ENCODE measurements at regions not wholly inside any gene's neighbourhood (a gene's known extent, or its start where the extent isn't known, plus 50 kb on each side); places are given as distances from the start of the nearest gene placed in this dataset.
"Not testable (repeated sequence)": the region's sequence is repeated elsewhere in the genome, so short reads cannot be mapped to it uniquely, and the experiment has no call there.

GRCh38 chr1:157230500-157230899, 92.3 kb upstream of the ETV3 start:
- no peak for DNase-seq (ENCODE audit: low read depth, low spot score)

GRCh38 chr1:157227700-157228099, 89.5 kb upstream of the ETV3 start:
- DNase-seq (ENCODE audit: low read depth, low spot score), result no peak

- DNase-seq (ENCODE audit: low read depth, low spot score), result no peak
Observed at GRCh38 chr1:157226739-157227138, 88.5 kb upstream of the ETV3 start.

GRCh38 chr1:157219600-157219999, 81.4 kb upstream of the ETV3 start:
- DNase-seq (ENCODE audit: low read depth, low spot score), result no peak

- no peak for DNase-seq (ENCODE audit: low read depth, low spot score)
Observed at GRCh38 chr1:157219182-157219581, 81.0 kb upstream of the ETV3 start.

GRCh38 chr1:157218671-157219070, 80.5 kb upstream of the ETV3 start:
- no peak for DNase-seq (ENCODE audit: low read depth, low spot score)

- DNase-seq (ENCODE audit: low read depth, low spot score), result no peak
Observed at GRCh38 chr1:157217486-157217885, 79.3 kb upstream of the ETV3 start.

- no peak for DNase-seq (ENCODE audit: low read depth, low spot score)
Observed at GRCh38 chr1:157213836-157214235, 75.6 kb upstream of the ETV3 start.

GRCh38 chr1:157209514-157209913, 71.3 kb upstream of the ETV3 start:
- DNase-seq (ENCODE audit: low read depth, low spot score), result no peak

GRCh38 chr1:157205982-157206381, 67.8 kb upstream of the ETV3 start:
- DNase-seq (ENCODE audit: low read depth, low spot score), result not testable (repeated sequence)

- no peak for DNase-seq (ENCODE audit: low read depth, low spot score)
Observed at GRCh38 chr1:157203166-157203565, 65.0 kb upstream of the ETV3 start.

- no peak for DNase-seq (ENCODE audit: low read depth, low spot score)
Observed at GRCh38 chr1:157202331-157202730, 64.1 kb upstream of the ETV3 start.

- DNase-seq (ENCODE audit: low read depth, low spot score), result no peak
Observed at GRCh38 chr1:157201767-157202166, 63.6 kb upstream of the ETV3 start.

GRCh38 chr1:157200451-157200850, 62.3 kb upstream of the ETV3 start:
- no peak for DNase-seq (ENCODE audit: low read depth, low spot score)

- DNase-seq (ENCODE audit: low read depth, low spot score), result no peak
Observed at GRCh38 chr1:157199421-157199755, 61.2 kb upstream of the ETV3 start.

- no peak for DNase-seq (ENCODE audit: low read depth, low spot score)
Observed at GRCh38 chr1:157198619-157199420, 60.6 kb upstream of the ETV3 start.

GRCh38 chr1:157197906-157198435, 59.8 kb upstream of the ETV3 start:
- no peak for DNase-seq (ENCODE audit: low read depth, low spot score)

GRCh38 chr1:157196670-157197456, 58.7 kb upstream of the ETV3 start:
- not testable (repeated sequence) for DNase-seq (ENCODE audit: low read depth, low spot score)

- no peak for DNase-seq (ENCODE audit: low read depth, low spot score)
Observed at GRCh38 chr1:157196245-157196543, 58.0 kb upstream of the ETV3 start.

- DNase-seq (ENCODE audit: low read depth, low spot score), result no peak
Observed at GRCh38 chr1:157195521-157196244, 57.5 kb upstream of the ETV3 start.

- DNase-seq (ENCODE audit: low read depth, low spot score), result no peak
Observed at GRCh38 chr1:157194731-157195520, 56.7 kb upstream of the ETV3 start.
